H1 (cell line): ENCODE measurements at regions not wholly inside any gene's neighbourhood (a gene's known extent, or its start where the extent isn't known, plus 50 kb on each side); places are given as distances from the start of the nearest gene placed in this dataset.

Experiments
- CTCF ChIA-PET: fragments of 300-600 bp; sonication (Branson Sonifier 250); formaldehyde crosslinking; loops from one replicate; lab custom pipeline; 2021; ENCODE audit not compliant: partially characterized antibody; lab: Charles Lee
- POLR2A ChIA-PET: fragments of 300-600 bp; sonication (Branson Sonifier 250); formaldehyde crosslinking; loops from one replicate; lab custom pipeline; 2021; ENCODE audit warnings: inconsistent platforms; ENCODE audit not compliant: partially characterized antibody; lab: Charles Lee
- DNase-seq, 2 experiments: peaks; one replicate each; pipeline versions ENCODE4 v3.0.0 to v3.0.0-alpha.2; 2010 to 2022; ENCODE audit warnings: low spot score in 2 of 2, low read depth in 1 of 2, mixed read lengths in 1 of 2
- FAIRE-seq: peaks from 2 replicates; lab custom pipeline; 2011; peaks lifted over from hg19 to GRCh38; lab: Jason Lieb, UNC
- H2AFZ ChIP-seq: 2 replicates; pipeline ENCODE4 v1.8.1; 2012; ENCODE audit warnings: low read length, inconsistent platforms
- H2AK5ac ChIP-seq: 2 replicates; pipeline ENCODE4 v1.6.1; 2013; ENCODE audit warnings: low read depth, low read length
- H2BK120ac ChIP-seq: replicated peaks from 2 replicates; pipeline ENCODE3; 2013; ENCODE audit warnings: low read depth, low read length, inconsistent platforms
- H2BK12ac ChIP-seq: 2 replicates; pipeline ENCODE4 v1.6.1; 2013; ENCODE audit warnings: low read depth, low read length
- H2BK15ac ChIP-seq: 2 replicates; pipeline ENCODE4 v1.6.1; 2013; ENCODE audit warnings: low read length
- H2BK20ac ChIP-seq: 2 replicates; pipeline ENCODE4 v1.6.1; 2013; ENCODE audit warnings: low read length
- H2BK5ac ChIP-seq: 2 replicates; pipeline ENCODE4 v1.6.1; 2013; ENCODE audit warnings: low read depth, low read length
- H3K14ac ChIP-seq: 2 replicates; pipeline ENCODE4 v1.6.1; 2013; ENCODE audit warnings: inconsistent platforms; ENCODE audit not compliant: insufficient read length
- H3K18ac ChIP-seq: 2 replicates; pipeline ENCODE4 v1.6.1; 2013; ENCODE audit warnings: low read length; ENCODE audit errors: extremely low read depth
- H3K23ac ChIP-seq: 2 replicates; pipeline ENCODE4 v1.6.1; 2013; ENCODE audit warnings: inconsistent platforms; ENCODE audit not compliant: insufficient read length
- H3K23me2 ChIP-seq: 2 replicates; pipeline ENCODE4 v1.6.1; 2013; ENCODE audit warnings: low read depth, low read length
- H3K27ac ChIP-seq: 2 replicates; pipeline ENCODE4 v1.6.1; 2011; ENCODE audit warnings: low read depth, low read length, inconsistent platforms
- H3K27me3 ChIP-seq, 4 experiments: replicated peaks in 1 of 4; 1 replicate in 1 of 4; 2 replicates in 3 of 4; pipeline versions ENCODE4 v1.6.1 to v1.8.1; 2011 to 2013; ENCODE audit warnings: low read length in 3 of 4, mild to moderate bottlenecking in 3 of 4, inconsistent platforms in 2 of 4, mixed read lengths in 2 of 4, moderate library complexity in 1 of 4; ENCODE audit not compliant: control insufficient read depth in 3 of 4, insufficient read depth in 3 of 4; ENCODE audit errors: extremely low read depth in 1 of 4
- H3K36me3 ChIP-seq, 4 experiments: 2 replicates each; pipeline versions ENCODE4 v1.6.1 to v1.8.1; 2011 to 2013; ENCODE audit warnings: mild to moderate bottlenecking in 4 of 4, low read length in 3 of 4, moderate library complexity in 2 of 4, control low read depth in 1 of 4, inconsistent platforms in 1 of 4; ENCODE audit not compliant: insufficient read depth in 4 of 4, control insufficient read depth in 2 of 4
- H3K4ac ChIP-seq: replicated peaks from 2 replicates; pipeline ENCODE3; 2013; ENCODE audit warnings: low read length, low read depth, mixed read lengths, inconsistent platforms; ENCODE audit not compliant: insufficient read length
- H3K4me1 ChIP-seq, 4 experiments: replicated peaks in 1 of 4; 1 replicate in 1 of 4; 2 replicates in 3 of 4; pipeline versions ENCODE4 v1.6.1 to v1.8.1; 2011 to 2013; ENCODE audit warnings: low read length in 3 of 4, inconsistent platforms in 2 of 4, mixed read lengths in 1 of 4; ENCODE audit not compliant: insufficient read depth in 4 of 4, control insufficient read depth in 3 of 4
- H3K4me2 ChIP-seq, 2 experiments: 2 replicates each; pipeline versions ENCODE4 v1.6.1 to v1.8.1; 2011 to 2013; ENCODE audit warnings: low read depth in 2 of 2, low read length in 2 of 2, control low read depth in 1 of 2, inconsistent platforms in 1 of 2, mild to moderate bottlenecking in 1 of 2; ENCODE audit not compliant: insufficient read depth in 1 of 2
- H3K4me3 ChIP-seq, 4 experiments: fragments of 200-600, 300-600 bp in 1 of 4; sonication (generic), shearing (Covaris generic), sonication (Bioruptor Twin) in 1 of 4; 2 replicates each; pipeline versions ENCODE4 v1.5.1 to v1.8.1; 2011 to 2016; ENCODE audit warnings: low read length in 4 of 4, low read depth in 3 of 4, control low read depth in 2 of 4, inconsistent platforms in 2 of 4, mild to moderate bottlenecking in 2 of 4, mixed read lengths in 1 of 4, moderate library complexity in 1 of 4; ENCODE audit not compliant: insufficient read depth in 2 of 4; ENCODE audit errors: extremely low read depth in 1 of 4
- H3K56ac ChIP-seq: replicated peaks from 2 replicates; pipeline ENCODE3; 2013; ENCODE audit warnings: low read depth, mild to moderate bottlenecking, mixed read lengths, low read length, inconsistent platforms; ENCODE audit not compliant: insufficient read length
- H3K79me1 ChIP-seq: 2 replicates; pipeline ENCODE4 v1.6.1; 2013; ENCODE audit warnings: low read depth, low read length, control low read depth
- H3K79me2 ChIP-seq, 2 experiments: 2 replicates each; pipeline versions ENCODE4 v1.6.1 to v1.8.1; 2012 to 2013; ENCODE audit warnings: low read length in 2 of 2, mild to moderate bottlenecking in 2 of 2, inconsistent platforms in 1 of 2; ENCODE audit not compliant: insufficient read depth in 2 of 2, control insufficient read depth in 1 of 2
- H3K9ac ChIP-seq, 4 experiments: replicated peaks in 1 of 4; 1 replicate in 1 of 4; 2 replicates in 3 of 4; pipeline versions ENCODE4 v1.6.1 to v1.8.1; 2011 to 2013; ENCODE audit warnings: low read depth in 3 of 4, low read length in 3 of 4, control low read depth in 2 of 4, mild to moderate bottlenecking in 2 of 4, moderate library complexity in 2 of 4, inconsistent platforms in 1 of 4; ENCODE audit errors: extremely low read depth in 1 of 4
- H3K9me3 ChIP-seq, 2 experiments: 2 replicates each; pipeline versions ENCODE4 v1.6.1 to v1.8.1; 2012 to 2013; ENCODE audit warnings: mild to moderate bottlenecking in 2 of 2, moderate library complexity in 2 of 2, control low read depth in 1 of 2, inconsistent platforms in 1 of 2, low read depth in 1 of 2, low read length in 1 of 2, mixed read lengths in 1 of 2; ENCODE audit not compliant: insufficient read depth in 2 of 2
- H4K20me1 ChIP-seq, 2 experiments: replicated peaks in 1 of 2; 2 replicates each; pipeline versions ENCODE3 to v1.8.1; 2011 to 2013; ENCODE audit warnings: inconsistent platforms in 2 of 2, low read length in 2 of 2, mild to moderate bottlenecking in 1 of 2; ENCODE audit not compliant: insufficient read depth in 2 of 2, control insufficient read depth in 1 of 2
- H4K5ac ChIP-seq: 2 replicates; pipeline ENCODE4 v1.6.1; 2013; ENCODE audit warnings: low read length, low read depth, mixed read lengths, inconsistent platforms; ENCODE audit not compliant: insufficient read length
- H4K8ac ChIP-seq: 2 replicates; pipeline ENCODE4 v1.8.0; 2013; ENCODE audit warnings: mild to moderate bottlenecking, moderate library complexity, low read length, inconsistent platforms; ENCODE audit not compliant: insufficient read depth; ENCODE audit errors: extremely low read depth
- H4K91ac ChIP-seq: replicated peaks from 2 replicates; pipeline ENCODE3; 2013; ENCODE audit warnings: low read length, mixed read lengths, inconsistent platforms; ENCODE audit not compliant: insufficient read length
- EP300 ChIP-seq, 2 experiments: IDR thresholded peaks; 1 replicate in 1 of 2; 2 replicates in 1 of 2; pipeline ENCODE4 v1.6.1; 2011 to 2012; ENCODE audit warnings: low read depth in 2 of 2, low read length in 2 of 2, mild to moderate bottlenecking in 2 of 2, borderline replicate concordance in 1 of 2, inconsistent platforms in 1 of 2, moderate library complexity in 1 of 2
- MAX ChIP-seq: IDR thresholded peaks from 2 replicates; pipeline ENCODE4 v1.6.1; 2012; ENCODE audit warnings: inconsistent platforms
- POLR2A ChIP-seq, 2 experiments: IDR thresholded peaks; 1 replicate in 1 of 2; 2 replicates in 1 of 2; pipeline ENCODE4 v1.6.1; 2011; ENCODE audit warnings: low read depth in 2 of 2, low read length in 2 of 2, mild to moderate bottlenecking in 2 of 2; ENCODE audit errors: control extremely low read depth in 1 of 2
- RXRA ChIP-seq: IDR thresholded peaks from 2 replicates; pipeline ENCODE4 v1.6.1; 2011; ENCODE audit warnings: low read depth, mild to moderate bottlenecking, low read length, moderate library complexity; ENCODE audit not compliant: insufficient read depth
- SP2 ChIP-seq: IDR thresholded peaks from 2 replicates; pipeline ENCODE4 v1.6.1; 2012; ENCODE audit warnings: mild to moderate bottlenecking, low read length, inconsistent platforms
- SUZ12 ChIP-seq: fragments of 200-600 bp; sonication (generic); IDR thresholded peaks from 2 replicates; pipeline ENCODE4 v1.6.1; 2012; ENCODE audit warnings: mild to moderate bottlenecking, inconsistent platforms, low read length, moderate library complexity, mixed read lengths
- USF2 ChIP-seq: IDR thresholded peaks from 2 replicates; pipeline ENCODE4 v1.6.1; 2011; ENCODE audit warnings: low read length, improper control_type of control experiment
- YY1 ChIP-seq: IDR thresholded peaks from 2 replicates; pipeline ENCODE4 v1.6.1; 2011; ENCODE audit warnings: low read depth, mild to moderate bottlenecking, low read length
- ZNF274 ChIP-seq: IDR thresholded peaks from 2 replicates; pipeline ENCODE4 v1.7.0; 2012; ENCODE audit warnings: low read length, borderline replicate concordance; ENCODE audit errors: extremely low read depth
- WGBS, 2 experiments: shearing (Covaris generic) in 1 of 2; methylation state at CpG; one replicate each; pipeline versions ENCODE4 v1.1.6 to v1.1.7; 2013 to 2015; ENCODE audit warnings: low lambda C conversion rate in 2 of 2, mixed read lengths in 2 of 2, inconsistent platforms in 1 of 2, low coverage in 1 of 2, missing lambda C conversion rate in 1 of 2; ENCODE audit not compliant: insufficient replicate concordance in 2 of 2, insufficient coverage in 1 of 2, insufficient read length in 1 of 2; ENCODE audit errors: extremely low coverage in 1 of 2, missing lambda C conversion rate in 1 of 2; 5-methylcytosine and 5-hydroxymethylcytosine counted together

- no peak overlapping the region for H4K8ac ChIP-seq
- CTCF ChIA-PET = interaction anchor here (1.4 kb wide), 1 partner anchor 10 kb away, joined by 3 read pairs; no protein-coding TSS in a partner anchor
- H3K36me3 ChIP-seq = no peaks in the 10 kb centered on the region
- no peak for DNase-seq
- H3K9ac ChIP-seq = no peak overlapping the region
- no peaks in the 10 kb centered on the region for H3K79me2 ChIP-seq
- H4K5ac ChIP-seq = no peak overlapping the region
- no peaks in the 10 kb centered on the region for H4K20me1 ChIP-seq
- POLR2A ChIA-PET = no interaction called here
- no peaks in the 10 kb centered on the region; the same call in 1 of the 2 replicates for H3K23me2 ChIP-seq
- no peaks in the 10 kb centered on the region for H3K27me3 ChIP-seq
- H2AK5ac ChIP-seq = no peak overlapping the region
- H2BK20ac ChIP-seq = no peak overlapping the region
- H4K91ac ChIP-seq = no peak overlapping the region
- 88% methylated on average over 4 of the region's 4 CpGs; no CpG with 5 or more reads in 1 of the 2 experiments for WGBS, 2 experiments
- no peak overlapping the region for H3K27ac ChIP-seq
- H2BK120ac ChIP-seq = no peak overlapping the region
- no peak overlapping the region for H2AFZ ChIP-seq
- no peak overlapping the region for H2BK5ac ChIP-seq
- no peak overlapping the region for H2BK15ac ChIP-seq
- FAIRE-seq = no peak
- no peak overlapping the region for H3K18ac ChIP-seq
- H3K14ac ChIP-seq = no peak overlapping the region
- no peak overlapping the region for H3K4ac ChIP-seq
- no peak overlapping the region for H2BK12ac ChIP-seq
- H3K79me1 ChIP-seq = no peaks in the 10 kb centered on the region
- H3K56ac ChIP-seq = no peak overlapping the region
- H3K9me3 ChIP-seq = no peaks in the 10 kb centered on the region
- no peak overlapping the region for H3K4me2 ChIP-seq
- no peak overlapping the region for H3K4me3 ChIP-seq
- no peak overlapping the region for H3K23ac ChIP-seq
- H3K4me1 ChIP-seq = no peaks in the 10 kb centered on the region
- TF ChIP-seq RXRA = no peak
- no peak for TF ChIP-seq SUZ12
- TF ChIP-seq USF2 = no peak
- no peak for TF ChIP-seq POLR2A (IDR thresholded peaks at IDR 0.05; ENCODE audit: control extremely low read depth in 1 of 2, low read depth in 2 of 2, low read length in 2 of 2)
- TF ChIP-seq EP300 (IDR thresholded peaks at IDR 0.05; ENCODE audit: borderline replicate concordance in 1 of 2, low read depth in 2 of 2, low read length in 2 of 2) = no peak
- no peak for TF ChIP-seq MAX
- TF ChIP-seq SP2 = no peak
- no peak for TF ChIP-seq ZNF274
- TF ChIP-seq YY1 = no peak
These were observed 265.1 kb upstream of the COL8A1 start for GRCh38 chr3:99373088-99373845.
